C4-2B (cell line): ENCODE measurements at regions not wholly inside any gene's neighbourhood (a gene's known extent, or its start where the extent isn't known, plus 50 kb on each side); places are given as distances from the start of the nearest gene placed in this dataset.

Source experiments
- CTCF ChIP-seq: fragments of 450-650 bp; conservative IDR thresholded peaks from 2 replicates; pipeline ENCODE4 v1.5.1; 2017; ENCODE audit warnings: mild to moderate bottlenecking
- ZFX ChIP-seq: fragments of 450-650 bp; IDR thresholded peaks from 2 replicates; pipeline ENCODE4 v1.6.1; 2017

GRCh38 chr5:19401032-19401431 is 587.0 kb downstream of the CDH18 start:
- TF ChIP-seq CTCF, result no peak
- TF ChIP-seq ZFX, result no peak
